Skeletal muscle tissue (tissue), 3 donors: ENCODE measurements at regions not wholly inside any gene's neighbourhood (a gene's known extent, or its start where the extent isn't known, plus 50 kb on each side); places are given as distances from the start of the nearest gene placed in this dataset.

Experiments
- H3K27ac ChIP-seq: one replicate; pipeline ENCODE4 v1.7.0; 2013; ENCODE audit warnings: mild to moderate bottlenecking, low read depth, low read length, inconsistent platforms
- H3K27me3 ChIP-seq, 3 donors: one replicate each; pipeline ENCODE4 v1.7.0; 2013; ENCODE audit warnings: low read length in 3 of 3; ENCODE audit not compliant: control insufficient read depth in 3 of 3, insufficient read depth in 3 of 3
- H3K36me3 ChIP-seq, 3 donors: one replicate each; pipeline ENCODE4 v1.7.0; 2013; ENCODE audit warnings: low read length in 3 of 3; ENCODE audit not compliant: control insufficient read depth in 3 of 3, insufficient read depth in 3 of 3
- H3K4me1 ChIP-seq, 3 donors: one replicate each; pipeline ENCODE4 v1.7.0; 2013; ENCODE audit warnings: low read length in 3 of 3, mild to moderate bottlenecking in 3 of 3; ENCODE audit not compliant: control insufficient read depth in 3 of 3, insufficient read depth in 3 of 3
- H3K4me3 ChIP-seq, 3 donors: one replicate each; pipeline ENCODE4 v1.7.0; 2013; ENCODE audit warnings: low read length in 3 of 3
- H3K9ac ChIP-seq, 3 donors: one replicate each; pipeline ENCODE4 v1.7.0; 2013; ENCODE audit warnings: low read length in 3 of 3, mild to moderate bottlenecking in 3 of 3, moderate library complexity in 2 of 3, low read depth in 1 of 3
- H3K9me3 ChIP-seq, 3 donors: one replicate each; pipeline ENCODE4 v1.7.0; 2013; ENCODE audit warnings: low read length in 3 of 3; ENCODE audit not compliant: control insufficient read depth in 3 of 3
- donor health status: Osteomylitis.

- Histone ChIP-seq H3K9me3 (no peaks in the 10 kb centered on the region), H3K4me3 (no peak overlapping the region), H3K36me3 (no peaks in the 10 kb centered on the region), H3K27ac (no peak overlapping the region), H3K27me3 (peaks cover 0 to 3% (median 0%) of the 10 kb centered on the region in 3 donors), H3K9ac (no peak overlapping the region), H3K4me1 (no peaks in the 10 kb centered on the region)
These were observed 97.6 kb upstream of the RASGRP1 start for GRCh38 chr15:38662033-38662802.

GRCh38 chr15:38662805-38663204 is 98.2 kb upstream of the RASGRP1 start:
- H3K9me3 ChIP-seq, result no peaks in the 10 kb centered on the region
- H3K27me3 ChIP-seq, result peaks cover 0 to 3% (median 0%) of the 10 kb centered on the region in 3 donors
- H3K4me1 ChIP-seq, result no peaks in the 10 kb centered on the region
- no peak overlapping the region for H3K27ac ChIP-seq
- no peak overlapping the region for H3K9ac ChIP-seq
- H3K36me3 ChIP-seq, result no peaks in the 10 kb centered on the region
- H3K4me3 ChIP-seq, result no peak overlapping the region

GRCh38 chr15:38665586-38666305 is 101.1 kb upstream of the RASGRP1 start:
- H3K9me3 ChIP-seq, result no peaks in the 10 kb centered on the region
- H3K9ac ChIP-seq, result no peak overlapping the region
- peaks cover 0 to 5% (median 0%) of the 10 kb centered on the region in 3 donors for H3K27me3 ChIP-seq
- no peak overlapping the region for H3K4me3 ChIP-seq
- H3K27ac ChIP-seq, result no peak overlapping the region
- H3K36me3 ChIP-seq, result no peaks in the 10 kb centered on the region
- no peaks in the 10 kb centered on the region for H3K4me1 ChIP-seq

- Histone ChIP-seq H3K4me3 (no peak overlapping the region), H3K27me3 (peaks cover 0 to 5% (median 2%) of the 10 kb centered on the region in 3 donors), H3K36me3 (no peaks in the 10 kb centered on the region), H3K9ac (no peak overlapping the region), H3K9me3 (no peaks in the 10 kb centered on the region), H3K27ac (no peak overlapping the region), H3K4me1 (no peaks in the 10 kb centered on the region)
These were observed 102.4 kb upstream of the RASGRP1 start for GRCh38 chr15:38666865-38667510.

- H3K27me3 ChIP-seq, result peaks cover 0 to 5% (median 2%) of the 10 kb centered on the region in 3 donors
- H3K9me3 ChIP-seq, result no peaks in the 10 kb centered on the region
- no peak overlapping the region for H3K4me3 ChIP-seq
- no peak overlapping the region for H3K9ac ChIP-seq
- no peaks in the 10 kb centered on the region for H3K4me1 ChIP-seq
- no peak overlapping the region for H3K27ac ChIP-seq
- H3K36me3 ChIP-seq, result no peaks in the 10 kb centered on the region
These were observed 103.6 kb upstream of the RASGRP1 start for GRCh38 chr15:38667890-38668850.

GRCh38 chr15:38668898-38669391 is 104.3 kb upstream of the RASGRP1 start:
- Histone ChIP-seq H3K9ac (no peak overlapping the region), H3K4me3 (no peak overlapping the region), H3K4me1 (no peaks in the 10 kb centered on the region), H3K27me3 (peaks cover 0 to 5% (median 2%) of the 10 kb centered on the region in 3 donors), H3K36me3 (no peaks in the 10 kb centered on the region), H3K27ac (no peak overlapping the region), H3K9me3 (no peaks in the 10 kb centered on the region)

GRCh38 chr15:38670128-38671005 is 105.8 kb upstream of the RASGRP1 start:
- H3K4me3 ChIP-seq, result no peak overlapping the region
- no peaks in the 10 kb centered on the region for H3K9me3 ChIP-seq
- peaks cover 0 to 2% (median 2%) of the 10 kb centered on the region in 3 donors for H3K27me3 ChIP-seq
- H3K36me3 ChIP-seq, result no peaks in the 10 kb centered on the region
- H3K4me1 ChIP-seq, result no peaks in the 10 kb centered on the region
- no peak overlapping the region for H3K27ac ChIP-seq
- H3K9ac ChIP-seq, result no peak overlapping the region

GRCh38 chr15:38671006-38671387 is 106.4 kb upstream of the RASGRP1 start:
- no peak overlapping the region for H3K27ac ChIP-seq

More at GRCh38 chr15:38671006-38671387, 106.4 kb upstream of the RASGRP1 start:
- H3K9ac ChIP-seq, result no peak overlapping the region
- H3K4me3 ChIP-seq, result no peak overlapping the region
- H3K4me1 ChIP-seq, result no peaks in the 10 kb centered on the region
- no peaks in the 10 kb centered on the region for H3K9me3 ChIP-seq
- peaks cover 0 to 2% (median 2%) of the 10 kb centered on the region in 3 donors for H3K27me3 ChIP-seq
- H3K36me3 ChIP-seq, result no peaks in the 10 kb centered on the region
